ENCODE measurements at regions not wholly inside any gene's neighbourhood (a gene's known extent, or its start where the extent isn't known, plus 50 kb on each side); places are given as distances from the start of the nearest gene placed in this dataset.

DNA sequence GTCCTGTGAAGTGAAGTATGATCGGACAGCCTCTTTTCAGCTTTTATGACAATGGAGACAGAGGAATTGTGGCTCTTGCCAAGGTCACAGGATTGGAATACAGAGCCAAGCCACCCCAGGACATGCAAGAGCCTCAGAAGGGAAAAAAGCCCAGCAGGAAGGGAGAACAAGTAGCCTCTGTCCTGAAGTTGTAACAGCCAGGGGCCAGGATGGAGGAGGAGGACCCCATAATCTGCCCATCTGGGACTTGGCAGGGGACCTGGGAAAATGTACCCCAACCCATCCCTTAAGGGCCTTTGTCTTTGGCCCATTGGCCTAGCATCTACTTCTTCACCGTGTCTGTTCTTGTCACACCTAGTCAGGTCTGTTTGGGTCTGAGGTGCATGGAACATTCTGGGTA, 60.4 kb upstream of the POLG start:
- TF ChIP-seq FOXA1 (IDR thresholded peaks at IDR 0.05) (no peak), PKNOX1 (IDR thresholded peaks at IDR 0.05) (no peak), ZNF384 (IDR thresholded peaks at IDR 0.05) (no peak), ELF4 (IDR thresholded peaks at IDR 0.05) (no peak), SUZ12 (IDR thresholded peaks at IDR 0.05) (no peak), NFRKB (IDR thresholded peaks at IDR 0.05) (no peak), LEF1 (IDR thresholded peaks at IDR 0.05; ENCODE audit: borderline replicate concordance) (no peak), TARDBP (IDR thresholded peaks at IDR 0.05) (no peak), BHLHE40 (IDR thresholded peaks at IDR 0.05; ENCODE audit: borderline replicate concordance) (no peak), L3MBTL2 (conservative IDR thresholded peaks at IDR 0.05) (no peak), SP1 (IDR thresholded peaks at IDR 0.05) (no peak), FOXK2 (IDR thresholded peaks at IDR 0.05) (no peak), HDGF (IDR thresholded peaks at IDR 0.05; ENCODE audit: borderline replicate concordance) (no peak), ARNT (IDR thresholded peaks at IDR 0.05) (no peak), FOXM1 (IDR thresholded peaks at IDR 0.05; ENCODE audit: borderline replicate concordance) (no peak), CTBP1 (IDR thresholded peaks at IDR 0.05; ENCODE audit: borderline replicate concordance) (no peak)
- no peak for DNase-seq (ENCODE audit: extremely low spot score)
- CTCF ChIA-PET: interaction anchor here (0.5 to 2.1 kb wide), 6 partner anchors 9 to 48 kb away, joined by 3 to 10 read pairs (median 4); no protein-coding TSS in a partner anchor
- POLR2A ChIA-PET: interaction anchor here (1.0 to 1.4 kb wide), 2 partner anchors 60 to 180 kb away, joined by 3 to 5 read pairs; partner anchors contain the start of genes POLG and TICRR

DNA sequence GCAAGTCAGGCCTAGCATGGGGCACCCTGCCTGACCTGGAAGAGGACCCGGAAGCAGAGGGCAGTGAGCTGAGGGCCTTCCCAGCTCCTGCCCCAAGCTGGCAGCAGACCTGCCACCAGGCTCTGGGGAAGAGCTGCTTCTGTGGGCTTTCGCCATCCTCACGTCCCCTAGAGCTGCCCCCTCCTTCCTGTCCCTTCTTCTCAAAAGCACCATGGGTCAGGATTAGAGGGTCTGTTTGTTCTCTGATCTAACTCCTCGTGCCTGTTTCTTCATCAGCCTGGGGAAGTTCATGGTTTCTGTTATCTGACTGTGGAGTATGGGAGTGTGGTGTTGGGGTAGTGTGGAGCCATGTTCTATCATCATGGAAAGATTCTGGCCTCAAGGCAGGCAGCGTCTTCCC, 58.4 kb upstream of the POLG start:
- CTCF ChIA-PET: interaction anchor here (1.4 to 4.9 kb wide), 2 partner anchors 9 to 35 kb away, joined by 3 to 38 read pairs; no protein-coding TSS in a partner anchor
- no peak for DNase-seq (ENCODE audit: extremely low spot score)
- POLR2A ChIA-PET: no interaction called here
- TF ChIP-seq L3MBTL2 (conservative IDR thresholded peaks at IDR 0.05) (no peak), LEF1 (IDR thresholded peaks at IDR 0.05; ENCODE audit: borderline replicate concordance) (no peak), CTBP1 (IDR thresholded peaks at IDR 0.05; ENCODE audit: borderline replicate concordance) (no peak), PKNOX1 (IDR thresholded peaks at IDR 0.05) (no peak), FOXM1 (IDR thresholded peaks at IDR 0.05; ENCODE audit: borderline replicate concordance) (no peak), SP1 (IDR thresholded peaks at IDR 0.05) (no peak), ELF4 (IDR thresholded peaks at IDR 0.05) (no peak), ARNT (IDR thresholded peaks at IDR 0.05) (no peak), FOXA1 (IDR thresholded peaks at IDR 0.05) (no peak), BHLHE40 (IDR thresholded peaks at IDR 0.05; ENCODE audit: borderline replicate concordance) (no peak), ZNF384 (IDR thresholded peaks at IDR 0.05) (no peak), FOXK2 (IDR thresholded peaks at IDR 0.05) (no peak), NFRKB (IDR thresholded peaks at IDR 0.05) (no peak), SUZ12 (IDR thresholded peaks at IDR 0.05) (no peak), HDGF (IDR thresholded peaks at IDR 0.05; ENCODE audit: borderline replicate concordance) (no peak), TARDBP (IDR thresholded peaks at IDR 0.05) (no peak)

GRCh38 chr15:89391685-89392257, 57.1 kb upstream of the POLG start:
- ChIA-PET CTCF (interaction anchor here (1.2 to 4.9 kb wide), 4 partner anchors 29 to 51 kb away, joined by 3 to 38 read pairs (median 4); no protein-coding TSS in a partner anchor), POLR2A (interaction anchor here (1.4 to 1.5 kb wide), 2 partner anchors 8 to 28 kb away, joined by 5 to 6 read pairs; no protein-coding TSS in a partner anchor)
- no peak for TF ChIP-seq SUZ12 (IDR thresholded peaks at IDR 0.05)
- no peak for TF ChIP-seq L3MBTL2 (conservative IDR thresholded peaks at IDR 0.05)
- TF ChIP-seq PKNOX1 (IDR thresholded peaks at IDR 0.05): no peak
- TF ChIP-seq FOXM1 (IDR thresholded peaks at IDR 0.05; ENCODE audit: borderline replicate concordance): no peak
- TF ChIP-seq ELF4 (IDR thresholded peaks at IDR 0.05): no peak
- no peak for TF ChIP-seq FOXK2 (IDR thresholded peaks at IDR 0.05)
- no peak for TF ChIP-seq ARNT (IDR thresholded peaks at IDR 0.05)
- TF ChIP-seq HDGF (IDR thresholded peaks at IDR 0.05; ENCODE audit: borderline replicate concordance): no peak
- no peak for TF ChIP-seq TARDBP (IDR thresholded peaks at IDR 0.05)
- TF ChIP-seq FOXA1 (IDR thresholded peaks at IDR 0.05): no peak
- TF ChIP-seq SP1 (IDR thresholded peaks at IDR 0.05): no peak
- TF ChIP-seq CTBP1 (IDR thresholded peaks at IDR 0.05; ENCODE audit: borderline replicate concordance): no peak
- TF ChIP-seq BHLHE40 (IDR thresholded peaks at IDR 0.05; ENCODE audit: borderline replicate concordance): no peak

GRCh38 chr15:89389841-89390603, 55.4 kb upstream of the POLG start:
- ChIA-PET POLR2A (interaction anchor here (0.7 to 1.4 kb wide), 3 partner anchors 9 to 31 kb away, joined by 3 to 5 read pairs (median 5); no protein-coding TSS in a partner anchor), CTCF (interaction anchor here (0.5 to 4.9 kb wide), 6 partner anchors 9 to 1002 kb away, joined by 3 to 38 read pairs (median 4); no protein-coding TSS in a partner anchor)
- TF ChIP-seq FOXM1 (IDR thresholded peaks at IDR 0.05; ENCODE audit: borderline replicate concordance) (no peak), CTBP1 (IDR thresholded peaks at IDR 0.05; ENCODE audit: borderline replicate concordance) (no peak)
- DNase-seq (ENCODE audit: extremely low spot score): no peak

More at GRCh38 chr15:89391685-89392257, 57.1 kb upstream of the POLG start:
- DNase-seq (ENCODE audit: extremely low spot score): no peak

DNA sequence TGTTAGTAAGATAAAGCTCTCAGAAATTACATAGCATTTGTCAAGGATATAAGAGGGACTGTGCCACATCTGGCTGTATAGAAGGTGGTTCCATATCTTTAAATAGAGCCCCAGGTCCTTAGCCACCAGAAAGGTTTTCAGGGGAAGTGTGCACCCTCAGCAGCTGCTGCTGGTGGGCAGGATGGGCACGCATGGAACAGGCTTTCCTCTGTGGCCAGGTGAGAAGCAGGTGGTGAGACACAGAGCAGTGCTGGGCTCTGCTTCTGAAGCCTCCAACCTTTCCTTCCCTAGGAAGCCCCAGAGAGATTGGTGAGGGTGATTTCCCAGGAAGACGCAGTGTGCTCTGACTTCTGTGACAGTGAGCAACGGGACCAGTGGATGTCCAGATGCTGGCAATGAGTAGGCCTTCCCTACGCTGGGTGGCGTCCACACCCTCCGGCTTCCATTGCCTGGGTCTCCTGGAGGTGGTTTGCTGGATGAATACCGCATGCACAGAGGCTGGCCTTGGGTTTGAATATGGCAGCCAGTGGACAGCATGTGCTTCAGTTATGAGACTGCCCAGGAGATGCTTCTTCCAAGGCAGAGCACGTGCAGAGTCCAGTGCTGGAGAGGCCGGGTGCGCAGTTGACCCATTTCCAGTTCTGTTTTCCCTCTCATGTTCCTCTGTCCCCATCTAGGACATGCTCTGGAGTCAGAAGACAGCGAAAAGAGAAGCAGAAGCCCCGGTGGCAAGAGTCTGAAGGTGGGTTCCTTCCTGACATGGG, 52.7 kb upstream of the POLG start:
- CTCF ChIA-PET: interaction anchor here (1.1 kb wide), 2 partner anchors 12 to 29 kb away, joined by 3 to 5 read pairs; no protein-coding TSS in a partner anchor
- POLR2A ChIA-PET: no interaction called here
- DNase-seq (ENCODE audit: extremely low spot score): no peak
- TF ChIP-seq BHLHE40 (IDR thresholded peaks at IDR 0.05; ENCODE audit: borderline replicate concordance): no peak
- no peak for TF ChIP-seq NFRKB (IDR thresholded peaks at IDR 0.05)
- no peak for TF ChIP-seq SP1 (IDR thresholded peaks at IDR 0.05)
- TF ChIP-seq CTBP1 (IDR thresholded peaks at IDR 0.05; ENCODE audit: borderline replicate concordance): no peak
- TF ChIP-seq FOXK2 (IDR thresholded peaks at IDR 0.05): no peak
- TF ChIP-seq PKNOX1 (IDR thresholded peaks at IDR 0.05): no peak
- no peak for TF ChIP-seq FOXA1 (IDR thresholded peaks at IDR 0.05)
- TF ChIP-seq ELF4 (IDR thresholded peaks at IDR 0.05): no peak
- no peak for TF ChIP-seq FOXM1 (IDR thresholded peaks at IDR 0.05; ENCODE audit: borderline replicate concordance)
- TF ChIP-seq ZNF384 (IDR thresholded peaks at IDR 0.05): no peak
- TF ChIP-seq L3MBTL2 (conservative IDR thresholded peaks at IDR 0.05): no peak
- no peak for TF ChIP-seq ARNT (IDR thresholded peaks at IDR 0.05)
- no peak for TF ChIP-seq HDGF (IDR thresholded peaks at IDR 0.05; ENCODE audit: borderline replicate concordance)
- no peak for TF ChIP-seq LEF1 (IDR thresholded peaks at IDR 0.05; ENCODE audit: borderline replicate concordance)
- no peak for TF ChIP-seq SUZ12 (IDR thresholded peaks at IDR 0.05)
- no peak for TF ChIP-seq TARDBP (IDR thresholded peaks at IDR 0.05)

All from HEK293T (cell line).